ENCODE measurements at regions not wholly inside any gene's neighbourhood (a gene's known extent, or its start where the extent isn't known, plus 50 kb on each side); places are given as distances from the start of the nearest gene placed in this dataset.

DNA sequence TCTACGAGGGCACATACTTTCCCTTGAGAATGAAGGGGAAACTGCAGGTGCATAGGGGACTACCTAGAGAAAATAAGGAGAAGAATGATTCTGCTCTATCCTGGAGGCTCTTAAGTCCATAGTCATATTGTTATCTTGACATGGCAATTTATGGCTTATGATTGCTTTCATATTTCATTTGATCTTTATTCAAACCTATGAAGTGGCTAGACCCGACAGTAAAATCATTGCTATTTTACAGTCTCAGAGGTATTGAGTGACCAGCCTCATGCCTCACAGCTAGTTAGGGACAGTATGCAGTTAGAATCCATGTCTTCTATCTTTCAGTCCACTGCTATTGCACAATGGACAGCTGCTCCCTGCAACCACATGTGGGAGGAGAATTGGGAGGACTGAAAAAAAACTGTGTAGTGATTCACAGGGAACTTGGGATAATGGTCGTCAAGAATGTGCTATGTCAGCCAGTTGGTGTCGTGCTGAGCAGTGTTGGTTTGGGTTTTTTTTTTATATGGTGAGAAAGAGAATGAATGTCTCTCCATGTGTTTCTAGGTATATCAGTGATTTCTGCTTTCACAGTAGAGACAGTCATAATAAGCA lies 63.2 kb upstream of the SPPL2A start:
- TF ChIP-seq, protein P1, sequence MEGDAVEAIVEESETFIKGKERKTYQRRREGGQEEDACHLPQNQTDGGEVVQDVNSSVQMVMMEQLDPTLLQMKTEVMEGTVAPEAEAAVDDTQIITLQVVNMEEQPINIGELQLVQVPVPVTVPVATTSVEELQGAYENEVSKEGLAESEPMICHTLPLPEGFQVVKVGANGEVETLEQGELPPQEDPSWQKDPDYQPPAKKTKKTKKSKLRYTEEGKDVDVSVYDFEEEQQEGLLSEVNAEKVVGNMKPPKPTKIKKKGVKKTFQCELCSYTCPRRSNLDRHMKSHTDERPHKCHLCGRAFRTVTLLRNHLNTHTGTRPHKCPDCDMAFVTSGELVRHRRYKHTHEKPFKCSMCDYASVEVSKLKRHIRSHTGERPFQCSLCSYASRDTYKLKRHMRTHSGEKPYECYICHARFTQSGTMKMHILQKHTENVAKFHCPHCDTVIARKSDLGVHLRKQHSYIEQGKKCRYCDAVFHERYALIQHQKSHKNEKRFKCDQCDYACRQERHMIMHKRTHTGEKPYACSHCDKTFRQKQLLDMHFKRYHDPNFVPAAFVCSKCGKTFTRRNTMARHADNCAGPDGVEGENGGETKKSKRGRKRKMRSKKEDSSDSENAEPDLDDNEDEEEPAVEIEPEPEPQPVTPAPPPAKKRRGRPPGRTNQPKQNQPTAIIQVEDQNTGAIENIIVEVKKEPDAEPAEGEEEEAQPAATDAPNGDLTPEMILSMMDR (IDR thresholded peaks at IDR 0.05), result no peak
- TF ChIP-seq ZFX (IDR thresholded peaks at IDR 0.05; ENCODE audit: borderline replicate concordance), result no peak

Measured in 22Rv1 (cell line).